WTC11 (cell line): ENCODE measurements at regions not wholly inside any gene's neighbourhood (a gene's known extent, or its start where the extent isn't known, plus 50 kb on each side); places are given as distances from the start of the nearest gene placed in this dataset.
"Not testable (repeated sequence)": the region's sequence is repeated elsewhere in the genome, so short reads cannot be mapped to it uniquely, and the experiment has no call there.

Experiments
- CREB1 ChIP-seq: sonication (generic); formaldehyde crosslinking; IDR thresholded peaks from 2 replicates; pipeline ENCODE4 v1.8.0; 2023; ENCODE audit warnings: mild to moderate bottlenecking, missing genetic modification reagents
- CTCF ChIP-seq: fragments of 200-600 bp; IDR thresholded peaks from 2 replicates; pipeline ENCODE4 v1.8.0; 2022; ENCODE audit warnings: antibody characterized with exemption
- SMAD3 ChIP-seq: sonication (generic); formaldehyde crosslinking; IDR thresholded peaks from 2 replicates; pipeline ENCODE4 v1.8.0; 2022; ENCODE audit warnings: missing genetic modification reagents, mild to moderate bottlenecking, borderline replicate concordance
- STAT6 ChIP-seq: sonication (generic); formaldehyde crosslinking; conservative IDR thresholded peaks from 2 replicates; pipeline ENCODE4 v1.8.1; 2023; ENCODE audit warnings: mild to moderate bottlenecking, low read depth, missing genetic modification reagents, moderate library complexity
- TEAD4 ChIP-seq: sonication (generic); formaldehyde crosslinking; IDR thresholded peaks from 2 replicates; pipeline ENCODE4 v1.8.0; 2022; ENCODE audit warnings: mild to moderate bottlenecking, missing genetic modification reagents

- TF ChIP-seq STAT6 (CRISPR knock-in tag); CTCF; SMAD3 (CRISPR knock-in tag); CREB1 (CRISPR knock-in tag); TEAD4 (CRISPR knock-in tag): not testable (repeated sequence)
These were observed 328.3 kb upstream of the KLF4 start for GRCh38 chr9:107817595-107818502.
